ENCODE measurements at regions not wholly inside any gene's neighbourhood (a gene's known extent, or its start where the extent isn't known, plus 50 kb on each side); places are given as distances from the start of the nearest gene placed in this dataset.

- TF ChIP-seq POLR2AphosphoS5 (IDR thresholded peaks at IDR 0.05) (no peak), CTCF (IDR thresholded peaks at IDR 0.05) (no peak), POLR2A (IDR thresholded peaks at IDR 0.05) (no peak)
- no peak for DNase-seq (ENCODE audit: low spot score in 2 of 2)
- Histone ChIP-seq H3K4me3 (no peak overlapping the region), H3K27me3 (no peaks in the 10 kb centered on the region), H3K9me3 (no peaks in the 10 kb centered on the region), H3K27ac (no peak overlapping the region), H3K36me3 (no peaks in the 10 kb centered on the region), H3K4me1 (no peaks in the 10 kb centered on the region)
- intact Hi-C loops (cut with DNase I; ENCODE audit: low total_unique reads): no loop called here
These were observed 881.3 kb upstream of the CADM2 start for GRCh38 chr3:84077479-84077878.

GRCh38 chr3:84082726-84083125 is 876.1 kb upstream of the CADM2 start:
- H3K4me1 ChIP-seq: no peaks in the 10 kb centered on the region
- no peak for DNase-seq (ENCODE audit: low spot score in 2 of 2)
- peaks cover 4 to 11% of the 10 kb centered on the region in 2 donors for H3K9me3 ChIP-seq
- intact Hi-C loops (cut with DNase I; ENCODE audit: low total_unique reads): no loop called here
- H3K36me3 ChIP-seq: no peaks in the 10 kb centered on the region
- no peaks in the 10 kb centered on the region for H3K27me3 ChIP-seq
- H3K4me3 ChIP-seq: no peak overlapping the region
- H3K27ac ChIP-seq: no peak overlapping the region
- TF ChIP-seq POLR2AphosphoS5 (IDR thresholded peaks at IDR 0.05) (no peak), POLR2A (IDR thresholded peaks at IDR 0.05) (no peak), CTCF (IDR thresholded peaks at IDR 0.05) (no peak)

GRCh38 chr3:84092907-84093306 is 865.9 kb upstream of the CADM2 start:
- no peaks in the 10 kb centered on the region for H3K27me3 ChIP-seq
- TF ChIP-seq POLR2A (IDR thresholded peaks at IDR 0.05) (no peak), CTCF (IDR thresholded peaks at IDR 0.05) (no peak), POLR2AphosphoS5 (IDR thresholded peaks at IDR 0.05) (no peak)
- no peak for DNase-seq (ENCODE audit: low spot score in 2 of 2)
- H3K27ac ChIP-seq: no peak overlapping the region
- H3K4me1 ChIP-seq: no peaks in the 10 kb centered on the region
- H3K9me3 ChIP-seq: no peaks in the 10 kb centered on the region
- H3K4me3 ChIP-seq: no peak overlapping the region
- intact Hi-C loops (cut with DNase I; ENCODE audit: low total_unique reads): no loop called here
- no peaks in the 10 kb centered on the region for H3K36me3 ChIP-seq

- TF ChIP-seq POLR2A (IDR thresholded peaks at IDR 0.05) (no peak), CTCF (IDR thresholded peaks at IDR 0.05) (no peak), POLR2AphosphoS5 (IDR thresholded peaks at IDR 0.05) (no peak)
- intact Hi-C loops (cut with DNase I; ENCODE audit: low total_unique reads): no loop called here
- DNase-seq (ENCODE audit: low spot score in 2 of 2): no peak
- Histone ChIP-seq H3K4me3 (no peak overlapping the region), H3K27me3 (no peaks in the 10 kb centered on the region), H3K9me3 (no peaks in the 10 kb centered on the region), H3K27ac (no peak overlapping the region), H3K36me3 (no peaks in the 10 kb centered on the region), H3K4me1 (no peaks in the 10 kb centered on the region)
These were observed 862.6 kb upstream of the CADM2 start for GRCh38 chr3:84096188-84096587.

- Histone ChIP-seq H3K27ac (no peak overlapping the region), H3K4me1 (no peaks in the 10 kb centered on the region), H3K9me3 (no peaks in the 10 kb centered on the region), H3K36me3 (no peaks in the 10 kb centered on the region), H3K4me3 (no peak overlapping the region), H3K27me3 (no peaks in the 10 kb centered on the region)
- no peak for DNase-seq (ENCODE audit: low spot score in 2 of 2)
- no peak for TF ChIP-seq CTCF (IDR thresholded peaks at IDR 0.05)
- TF ChIP-seq POLR2A (IDR thresholded peaks at IDR 0.05): no peak
- no peak for TF ChIP-seq POLR2AphosphoS5 (IDR thresholded peaks at IDR 0.05)
- intact Hi-C loops (cut with DNase I; ENCODE audit: low total_unique reads): no loop called here
These were observed 857.9 kb upstream of the CADM2 start for GRCh38 chr3:84100861-84101260.

All from breast epithelium (tissue), 4 donors.